ENCODE measurements at regions not wholly inside any gene's neighbourhood (a gene's known extent, or its start where the extent isn't known, plus 50 kb on each side); places are given as distances from the start of the nearest gene placed in this dataset.

GRCh38 chr7:24054236-24054635 is 229.8 kb upstream of the NPY start:
- ChIA-PET CTCF (no interaction called here), POLR2A (no interaction called here)
- intact Hi-C loops (cut with micrococcal nuclease) = no loop called here
- BruUV-seq (replicated peaks) = no TSS peak
- dilution Hi-C loops (cut with MboI; ENCODE audit: extremely low pct_ligation_motif_present, low sequenced_read_pairs) = no loop called here
- no peak overlapping the region for H3K9ac ChIP-seq (replicated peaks; ENCODE audit: extremely low read depth, insufficient read depth, low read length)
- TF ChIP-seq MAX (IDR thresholded peaks at IDR 0.05; ENCODE audit: insufficient read depth, insufficient read length) (no peak), JUN (IDR thresholded peaks at IDR 0.05; ENCODE audit: borderline replicate concordance, insufficient read depth, insufficient read length, low read depth) (no peak), EZH2 (IDR thresholded peaks at IDR 0.05; ENCODE audit: borderline replicate concordance, low read depth, low read length, severe bottlenecking) (no peak), FOS (IDR thresholded peaks at IDR 0.05; ENCODE audit: borderline replicate concordance, insufficient read depth, low read length) (no peak), POLR2AphosphoS5 (IDR thresholded peaks at IDR 0.05; ENCODE audit: insufficient read depth, low read depth, low read length) (no peak), GATA2 (IDR thresholded peaks at IDR 0.05; ENCODE audit: insufficient read depth, insufficient read length, low read depth, low read length) (no peak), MYC (IDR thresholded peaks at IDR 0.05; ENCODE audit: low read depth, low read length) (no peak), CTCF (IDR thresholded peaks at IDR 0.05; ENCODE audit: extremely low read depth in 1 of 2, insufficient read depth in 1 of 2, low read depth in 1 of 2, low read length in 2 of 2) (no peak), POLR2A (IDR thresholded peaks at IDR 0.05; ENCODE audit: low read depth, low read length) (no peak)
- FAIRE-seq = no peak
- H3K79me2 ChIP-seq (ENCODE audit: control insufficient read depth, insufficient read depth, low read length) = no peaks in the 10 kb centered on the region
- H3K4me2 ChIP-seq (ENCODE audit: insufficient read depth, low read length) = no peak overlapping the region
- H4K20me1 ChIP-seq (replicated peaks; ENCODE audit: control insufficient read depth, extremely low read depth, insufficient read depth, low read length) = no peaks in the 10 kb centered on the region
- H3K27me3 ChIP-seq (ENCODE audit: control insufficient read depth in 2 of 2, insufficient read depth in 2 of 2, low read length in 2 of 2) = no peaks in the 10 kb centered on the region
- H3K9me3 ChIP-seq (replicated peaks; ENCODE audit: control insufficient read depth, insufficient read depth, low read length) = peaks cover under 1% of the 10 kb centered on the region
- no peak overlapping the region for H2AFZ ChIP-seq (ENCODE audit: low read depth, low read length)
- no peaks in the 10 kb centered on the region for H3K9me1 ChIP-seq (replicated peaks; ENCODE audit: control insufficient read depth, extremely low read depth, insufficient read depth, low read length)
- H3K27ac ChIP-seq (ENCODE audit: insufficient read depth, low read depth, low read length) = no peak overlapping the region
- no peaks in the 10 kb centered on the region for H3K36me3 ChIP-seq (ENCODE audit: control insufficient read depth in 2 of 2, extremely low read depth in 1 of 2, insufficient read depth in 2 of 2, low read length in 2 of 2)
- H3K4me1 ChIP-seq (ENCODE audit: control insufficient read depth, extremely low read depth, insufficient read depth, low read length) = no peaks in the 10 kb centered on the region
- no peak for DNase-seq (ENCODE audit: low read depth, low spot score)
- no peak overlapping the region for H3K4me3 ChIP-seq (replicated peaks in 1 of 3; ENCODE audit: insufficient read depth in 1 of 3, low read depth in 1 of 3, low read length in 3 of 3)

Measured in endothelial cell of umbilical vein (primary cell).